Calu3 (cell line): ENCODE measurements at regions not wholly inside any gene's neighbourhood (a gene's known extent, or its start where the extent isn't known, plus 50 kb on each side); places are given as distances from the start of the nearest gene placed in this dataset.

ENCODE experiments used
- BruUV-seq: library from RNA; stranded (reverse); fragments of 400-500 nt; replicated peaks from 2 replicates; lab custom pipeline; 2021; lab: Mats Ljungman, UMichigan
- CTCF ChIA-PET: fragments of 300-600 bp; sonication (Branson Sonifier 250); formaldehyde crosslinking; loops from one replicate; lab custom pipeline; 2022; ENCODE audit warnings: antibody characterized with exemption; lab: Charles Lee
- DNase-seq: peaks from one replicate; pipeline ENCODE4 v3.0.0; 2022
- H3K27ac Mint-ChIP-seq: one replicate; pipeline ENCODE4 v1.8.0; 2022; ENCODE audit warnings: mixed read lengths; ENCODE audit not compliant: unreplicated experiment
- H3K27me3 Mint-ChIP-seq: one replicate; pipeline ENCODE4 v1.8.0; 2022; ENCODE audit warnings: mixed read lengths; ENCODE audit not compliant: unreplicated experiment
- H3K36me3 Mint-ChIP-seq: one replicate; pipeline ENCODE4 v1.8.0; 2022; ENCODE audit warnings: mild to moderate bottlenecking, moderate library complexity, mixed read lengths; ENCODE audit not compliant: insufficient read depth, unreplicated experiment
- H3K4me1 Mint-ChIP-seq: one replicate; pipeline ENCODE4 v1.8.0; 2022; ENCODE audit warnings: mild to moderate bottlenecking, low read depth, mixed read lengths; ENCODE audit not compliant: unreplicated experiment
- H3K4me3 Mint-ChIP-seq: one replicate; pipeline ENCODE4 v1.8.0; 2022; ENCODE audit warnings: mild to moderate bottlenecking, low read depth, moderate library complexity, mixed read lengths; ENCODE audit not compliant: unreplicated experiment
- H3K9me3 Mint-ChIP-seq: one replicate; pipeline ENCODE4 v1.8.0; 2022; ENCODE audit warnings: low read depth, mixed read lengths; ENCODE audit not compliant: unreplicated experiment
- intact Hi-C: fragments of 100-400 bp; cut with micrococcal nuclease; formaldehyde crosslinking; loops from one replicate; pipeline ENCODE4 v1.10.0; 2022; ENCODE audit not compliant: unreplicated experiment
- TF ChIP-seq, protein P1 (sequence below): fragments of 200-600 bp; IDR thresholded peaks from one replicate; pipeline ENCODE4 v1.8.0; 2022; ENCODE audit warnings: antibody characterized with exemption; ENCODE audit not compliant: unreplicated experiment

DNA sequence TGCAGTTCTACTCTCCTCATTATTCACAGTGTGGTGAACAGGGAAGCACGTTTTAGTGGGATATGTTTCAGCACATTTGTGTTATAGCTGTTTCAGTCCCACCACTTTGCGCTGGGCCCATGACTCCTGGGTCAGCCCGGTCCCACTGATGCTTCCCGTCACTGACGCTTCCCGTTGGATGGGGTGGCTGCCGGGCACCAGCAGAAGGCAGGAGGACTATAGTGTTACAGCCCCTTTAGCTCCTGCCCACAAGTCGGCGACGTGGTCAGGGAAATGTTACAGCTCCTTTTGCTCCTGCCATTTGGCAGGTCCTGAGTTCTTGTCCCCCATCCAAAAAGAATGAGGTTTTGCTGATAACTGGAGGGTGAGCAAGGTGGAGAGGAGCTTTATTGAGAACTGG, 732.2 kb downstream of the NR4A2 start:
- no TSS peak for BruUV-seq
- Mint-ChIP-seq H3K27ac (no peak overlapping the region), H3K27me3 (no peaks in the 10 kb centered on the region), H3K4me1 (no peaks in the 10 kb centered on the region), H3K4me3 (no peak overlapping the region), H3K9me3 (no peaks in the 10 kb centered on the region), H3K36me3 (no peaks in the 10 kb centered on the region)
- CTCF ChIA-PET, result no interaction called here
- TF ChIP-seq, protein P1, sequence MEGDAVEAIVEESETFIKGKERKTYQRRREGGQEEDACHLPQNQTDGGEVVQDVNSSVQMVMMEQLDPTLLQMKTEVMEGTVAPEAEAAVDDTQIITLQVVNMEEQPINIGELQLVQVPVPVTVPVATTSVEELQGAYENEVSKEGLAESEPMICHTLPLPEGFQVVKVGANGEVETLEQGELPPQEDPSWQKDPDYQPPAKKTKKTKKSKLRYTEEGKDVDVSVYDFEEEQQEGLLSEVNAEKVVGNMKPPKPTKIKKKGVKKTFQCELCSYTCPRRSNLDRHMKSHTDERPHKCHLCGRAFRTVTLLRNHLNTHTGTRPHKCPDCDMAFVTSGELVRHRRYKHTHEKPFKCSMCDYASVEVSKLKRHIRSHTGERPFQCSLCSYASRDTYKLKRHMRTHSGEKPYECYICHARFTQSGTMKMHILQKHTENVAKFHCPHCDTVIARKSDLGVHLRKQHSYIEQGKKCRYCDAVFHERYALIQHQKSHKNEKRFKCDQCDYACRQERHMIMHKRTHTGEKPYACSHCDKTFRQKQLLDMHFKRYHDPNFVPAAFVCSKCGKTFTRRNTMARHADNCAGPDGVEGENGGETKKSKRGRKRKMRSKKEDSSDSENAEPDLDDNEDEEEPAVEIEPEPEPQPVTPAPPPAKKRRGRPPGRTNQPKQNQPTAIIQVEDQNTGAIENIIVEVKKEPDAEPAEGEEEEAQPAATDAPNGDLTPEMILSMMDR, result no peak
- DNase-seq, result no peak
- intact Hi-C loops, result no loop called here

DNA sequence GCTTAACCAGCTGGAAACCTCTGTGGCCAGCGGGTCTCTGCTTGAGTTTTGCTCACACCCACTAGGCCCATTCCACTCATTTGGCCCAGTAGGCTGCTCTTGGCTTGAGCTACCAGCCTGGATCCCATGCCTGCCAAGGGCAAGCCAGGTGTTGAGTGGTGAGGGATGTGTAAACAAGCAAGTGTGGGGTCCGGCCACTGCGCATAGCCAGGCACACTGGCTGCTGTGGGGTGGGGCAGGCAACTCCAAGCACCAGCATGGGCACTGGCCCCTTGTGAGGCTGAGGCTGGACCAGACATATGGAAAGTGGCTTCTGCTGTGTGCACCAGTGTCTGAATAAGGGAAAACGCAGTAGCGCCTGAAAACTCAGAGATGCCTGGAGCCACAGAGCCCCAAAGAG, 732.7 kb downstream of the NR4A2 start:
- H3K27me3 Mint-ChIP-seq, result no peaks in the 10 kb centered on the region
- BruUV-seq, result no TSS peak
- H3K36me3 Mint-ChIP-seq, result no peaks in the 10 kb centered on the region
- no peaks in the 10 kb centered on the region for H3K9me3 Mint-ChIP-seq
- no peak overlapping the region for H3K4me3 Mint-ChIP-seq
- intact Hi-C loops, result no loop called here
- DNase-seq, result no peak
- TF ChIP-seq, protein P1, result no peak
- H3K27ac Mint-ChIP-seq, result no peak overlapping the region
- CTCF ChIA-PET, result no interaction called here
- no peaks in the 10 kb centered on the region for H3K4me1 Mint-ChIP-seq

DNA sequence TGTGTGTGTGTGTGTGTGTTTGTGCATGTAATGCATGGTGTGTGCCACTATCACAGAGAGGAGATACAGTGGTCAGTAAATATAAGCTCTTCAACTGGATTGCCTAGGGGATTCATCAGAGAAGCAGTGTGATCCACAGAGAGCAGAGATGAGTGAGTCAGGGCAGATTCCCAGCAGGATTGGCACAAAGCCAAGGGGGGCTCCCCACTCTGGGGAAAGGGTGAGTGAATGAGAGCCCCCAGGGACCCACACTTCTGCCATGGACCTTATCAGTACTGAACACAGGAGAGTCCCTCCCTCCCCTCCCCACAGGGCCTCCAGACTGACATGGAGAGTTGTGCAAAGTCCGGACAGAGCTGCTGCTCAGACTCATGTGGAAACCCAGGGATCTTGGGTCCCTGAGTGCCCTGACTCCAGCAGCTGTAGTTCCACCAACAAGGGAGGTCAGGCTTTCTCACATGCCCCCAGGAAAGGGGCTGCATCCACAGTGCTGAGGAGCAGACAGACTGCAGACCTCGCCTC, 748.8 kb downstream of the NR4A2 start:
- Mint-ChIP-seq H3K4me1 (no peaks in the 10 kb centered on the region), H3K27ac (no peak overlapping the region), H3K27me3 (no peaks in the 10 kb centered on the region), H3K9me3 (peaks cover 5% of the 10 kb centered on the region), H3K36me3 (no peaks in the 10 kb centered on the region), H3K4me3 (no peak overlapping the region)
- DNase-seq, result no peak
- CTCF ChIA-PET, result no interaction called here
- BruUV-seq, result no TSS peak
- intact Hi-C loops, result no loop called here
- TF ChIP-seq, protein P1, result no peak

DNA sequence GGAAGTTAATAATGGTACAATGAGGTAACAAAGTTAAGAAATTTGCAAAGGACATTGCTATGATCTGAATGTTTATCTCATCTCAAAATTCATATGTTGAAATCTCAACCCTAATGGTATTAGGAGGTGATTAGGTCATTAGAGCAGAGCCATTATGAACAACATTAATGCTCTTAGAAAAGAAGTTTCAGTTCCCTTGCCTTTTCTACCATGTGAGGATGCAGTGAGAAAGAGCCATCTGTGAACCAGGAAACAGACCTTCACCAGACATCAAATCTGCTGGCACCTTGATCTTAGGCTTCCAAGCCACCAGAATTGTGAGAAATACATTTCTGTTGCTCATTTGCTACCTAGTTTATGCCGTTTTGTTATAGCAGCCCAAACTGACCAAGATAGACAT, 757.6 kb downstream of the NR4A2 start:
- BruUV-seq, result no TSS peak
- no peak for DNase-seq
- CTCF ChIA-PET, result interaction anchor here (0.6 kb wide), 1 partner anchor 99 kb away, joined by 3 read pairs; no protein-coding TSS in a partner anchor

More for the DNA sequence above, 757.6 kb downstream of the NR4A2 start:
- no peak overlapping the region for H3K27ac Mint-ChIP-seq
- H3K36me3 Mint-ChIP-seq, result no peaks in the 10 kb centered on the region
- no peak overlapping the region for H3K4me3 Mint-ChIP-seq
- intact Hi-C loops, result no loop called here
- no peaks in the 10 kb centered on the region for H3K4me1 Mint-ChIP-seq
- H3K9me3 Mint-ChIP-seq, result peaks cover 2% of the 10 kb centered on the region
- TF ChIP-seq, protein P1, result no peak
- H3K27me3 Mint-ChIP-seq, result no peaks in the 10 kb centered on the region
